K562 (cell line): ENCODE measurements at regions not wholly inside any gene's neighbourhood (a gene's known extent, or its start where the extent isn't known, plus 50 kb on each side); places are given as distances from the start of the nearest gene placed in this dataset.

Experiments
- FOXP1 ChIP-seq: sonication (generic); formaldehyde crosslinking; IDR thresholded peaks from 2 replicates; pipeline ENCODE4 v1.8.0; 2022; ENCODE audit warnings: mild to moderate bottlenecking, missing genetic modification reagents
- MCM3 ChIP-seq: fragments of 450-650 bp; IDR thresholded peaks from 2 replicates; pipeline ENCODE4 v1.6.1; 2016
- NELFE ChIP-seq: IDR thresholded peaks from 2 replicates; pipeline ENCODE4 v1.6.1; 2011; ENCODE audit warnings: mild to moderate bottlenecking; ENCODE audit not compliant: insufficient read depth, insufficient read length
- NRF1 ChIP-seq, 2 experiments: fragments of 450-650 bp; IDR thresholded peaks in 1 of 2; conservative IDR thresholded peaks in 1 of 2; 2 replicates each; pipeline ENCODE4 v1.6.1; 2014; ENCODE audit warnings: mild to moderate bottlenecking in 2 of 2
- PRDM10 ChIP-seq: fragments of 450-650 bp; IDR thresholded peaks from 2 replicates; pipeline ENCODE4 v1.6.1; 2018; ENCODE audit not compliant: partially characterized antibody
- SMC3 ChIP-seq: conservative IDR thresholded peaks from 2 replicates; pipeline ENCODE4 v1.6.1; 2011; ENCODE audit warnings: low read depth, low read length, improper control_type of control experiment; ENCODE audit not compliant: insufficient read depth
- SREBF1 ChIP-seq: fragments of 150-350 bp; IDR thresholded peaks from 2 replicates; pipeline ENCODE4 v1.6.1; 2014; ENCODE audit warnings: antibody characterized with exemption, low read depth, low read length, borderline replicate concordance
- ZNF431 ChIP-seq: sonication (generic); formaldehyde crosslinking; IDR thresholded peaks from 2 replicates; pipeline ENCODE4 v1.8.0; 2022; ENCODE audit warnings: mild to moderate bottlenecking, missing genetic modification reagents
- TF ChIP-seq, protein P1 (sequence below), 3 experiments: IDR thresholded peaks in 2 of 3; conservative IDR thresholded peaks in 1 of 3; 2 replicates each; pipeline ENCODE4 v1.5.1; 2011 to 2012; ENCODE audit warnings: low read length in 3 of 3, mild to moderate bottlenecking in 3 of 3, control low read depth in 2 of 3, improper control_type of control experiment in 1 of 3, inconsistent platforms in 1 of 3, low read depth in 1 of 3, mixed read lengths in 1 of 3, moderate library complexity in 1 of 3; ENCODE audit not compliant: insufficient read depth in 2 of 3

DNA sequence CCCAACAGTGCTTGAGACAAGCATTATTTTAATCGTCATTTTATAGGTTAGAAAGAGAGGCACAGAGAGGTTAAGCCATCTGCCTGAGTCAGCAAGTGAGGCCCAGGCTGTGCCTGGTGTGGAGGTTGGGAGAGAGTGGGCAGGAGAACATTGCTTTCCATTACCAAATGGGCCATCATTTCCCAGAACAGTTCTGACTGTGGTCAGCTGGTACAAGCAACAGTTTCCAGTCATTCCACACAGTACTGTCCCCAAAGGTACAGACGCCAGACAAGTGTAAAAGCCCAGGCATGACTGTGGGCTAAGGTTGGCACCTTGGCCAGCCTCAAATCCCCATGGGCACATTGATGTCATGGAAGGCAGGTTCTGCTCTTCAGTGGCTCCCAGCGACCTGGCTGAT lies 98.2 kb upstream of the LCLAT1 start:
- TF ChIP-seq PRDM10 = no peak
- TF ChIP-seq SMC3 = no peak
- TF ChIP-seq FOXP1 (CRISPR knock-in tag) = no peak
- TF ChIP-seq, protein P1, sequence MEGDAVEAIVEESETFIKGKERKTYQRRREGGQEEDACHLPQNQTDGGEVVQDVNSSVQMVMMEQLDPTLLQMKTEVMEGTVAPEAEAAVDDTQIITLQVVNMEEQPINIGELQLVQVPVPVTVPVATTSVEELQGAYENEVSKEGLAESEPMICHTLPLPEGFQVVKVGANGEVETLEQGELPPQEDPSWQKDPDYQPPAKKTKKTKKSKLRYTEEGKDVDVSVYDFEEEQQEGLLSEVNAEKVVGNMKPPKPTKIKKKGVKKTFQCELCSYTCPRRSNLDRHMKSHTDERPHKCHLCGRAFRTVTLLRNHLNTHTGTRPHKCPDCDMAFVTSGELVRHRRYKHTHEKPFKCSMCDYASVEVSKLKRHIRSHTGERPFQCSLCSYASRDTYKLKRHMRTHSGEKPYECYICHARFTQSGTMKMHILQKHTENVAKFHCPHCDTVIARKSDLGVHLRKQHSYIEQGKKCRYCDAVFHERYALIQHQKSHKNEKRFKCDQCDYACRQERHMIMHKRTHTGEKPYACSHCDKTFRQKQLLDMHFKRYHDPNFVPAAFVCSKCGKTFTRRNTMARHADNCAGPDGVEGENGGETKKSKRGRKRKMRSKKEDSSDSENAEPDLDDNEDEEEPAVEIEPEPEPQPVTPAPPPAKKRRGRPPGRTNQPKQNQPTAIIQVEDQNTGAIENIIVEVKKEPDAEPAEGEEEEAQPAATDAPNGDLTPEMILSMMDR (IDR thresholded peaks at IDR 0.05 in 2 of 3, conservative IDR thresholded peaks at IDR 0.05 in 1 of 3; ENCODE audit: insufficient read depth in 2 of 3, low read depth in 1 of 3, low read length in 3 of 3) = no peak
- no peak for TF ChIP-seq ZNF431 (CRISPR knock-in tag)
- no peak for TF ChIP-seq NRF1 (conservative IDR thresholded peaks at IDR 0.05 in 1 of 2, IDR thresholded peaks at IDR 0.05 in 1 of 2)
- no peak for TF ChIP-seq SREBF1
- TF ChIP-seq NELFE = no peak
- no peak for TF ChIP-seq MCM3
